ENCODE measurements at regions not wholly inside any gene's neighbourhood (a gene's known extent, or its start where the extent isn't known, plus 50 kb on each side); places are given as distances from the start of the nearest gene placed in this dataset.

DNA sequence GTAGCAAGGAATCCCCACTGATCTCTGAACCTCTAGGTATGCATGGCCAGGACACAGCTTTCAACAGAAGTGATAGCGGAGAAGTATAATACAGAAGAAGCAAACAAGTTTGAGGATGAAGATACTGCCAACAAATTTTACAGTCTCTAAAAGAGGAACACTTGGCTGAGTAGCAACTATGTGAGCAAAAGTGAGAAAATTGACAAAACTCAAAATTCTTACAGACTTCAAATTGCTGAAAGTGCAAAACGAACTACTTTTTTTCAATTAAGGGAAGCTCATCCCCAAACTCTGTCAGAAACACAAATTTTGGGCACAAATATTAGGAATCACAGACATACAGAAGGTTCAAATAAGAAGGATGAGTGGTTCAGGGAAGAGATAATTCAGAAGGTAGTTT is 1324.6 kb downstream of the LRFN5 start:
- H3K36me3 ChIP-seq (ENCODE audit: insufficient read depth, low read length) = no peaks in the 10 kb centered on the region
- no peaks in the 10 kb centered on the region for H3K4me1 ChIP-seq (ENCODE audit: control insufficient read depth, insufficient read depth, low read length, unreplicated experiment)
- no peak overlapping the region for H2AFZ ChIP-seq (ENCODE audit: low read length, unreplicated experiment)

DNA sequence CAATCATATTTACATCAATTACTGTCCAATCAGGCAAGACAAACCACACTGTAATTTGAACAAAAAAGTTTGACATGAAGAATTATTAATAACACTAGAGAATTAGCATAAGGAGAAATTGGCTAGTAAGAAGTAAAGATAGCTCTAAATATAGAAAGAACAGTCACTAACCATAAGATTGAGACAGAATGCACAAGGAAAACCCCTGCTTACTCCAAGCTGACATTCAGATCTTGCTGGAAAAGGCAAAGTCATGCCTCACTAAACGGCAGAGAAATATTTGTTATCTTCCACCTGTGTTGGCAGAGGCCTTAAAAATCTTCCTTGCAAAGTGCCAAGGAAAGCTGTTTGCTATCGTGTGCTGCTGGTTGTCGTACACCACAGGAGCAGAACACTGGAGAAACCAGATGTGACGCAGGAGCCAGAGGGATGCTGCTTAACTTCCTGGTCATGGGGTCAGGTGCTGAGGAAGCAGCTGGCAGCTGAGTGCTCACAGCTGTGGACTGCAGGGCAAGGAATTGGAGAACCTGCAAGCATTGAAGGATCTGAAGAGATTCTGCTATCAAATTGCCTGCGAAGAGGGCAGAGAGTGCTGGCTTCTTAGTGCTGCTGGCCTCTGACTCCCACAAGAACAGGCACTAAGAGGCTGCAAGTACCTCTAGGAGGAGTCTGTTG is 1323.3 kb downstream of the LRFN5 start:
- Histone ChIP-seq H3K27ac (ENCODE audit: low read depth, low read length) (no peak overlapping the region), H3K27me3 (ENCODE audit: insufficient read depth, low read length) (no peaks in the 10 kb centered on the region), H3K79me2 (ENCODE audit: control insufficient read depth, insufficient read depth, low read length, unreplicated experiment) (no peaks in the 10 kb centered on the region), H3K4me1 (ENCODE audit: control insufficient read depth, insufficient read depth, low read length, unreplicated experiment) (no peaks in the 10 kb centered on the region), H3K4me3 (ENCODE audit: low read depth, low read length) (no peak overlapping the region), H2AFZ (ENCODE audit: low read length, unreplicated experiment) (no peak overlapping the region), H3K36me3 (ENCODE audit: insufficient read depth, low read length) (no peaks in the 10 kb centered on the region)

More for the DNA sequence above, 1324.6 kb downstream of the LRFN5 start:
- H3K4me3 ChIP-seq (ENCODE audit: low read depth, low read length) = no peak overlapping the region
- no peaks in the 10 kb centered on the region for H3K79me2 ChIP-seq (ENCODE audit: control insufficient read depth, insufficient read depth, low read length, unreplicated experiment)
- no peak overlapping the region for H3K27ac ChIP-seq (ENCODE audit: low read depth, low read length)
- H3K27me3 ChIP-seq (ENCODE audit: insufficient read depth, low read length) = no peaks in the 10 kb centered on the region

DNA sequence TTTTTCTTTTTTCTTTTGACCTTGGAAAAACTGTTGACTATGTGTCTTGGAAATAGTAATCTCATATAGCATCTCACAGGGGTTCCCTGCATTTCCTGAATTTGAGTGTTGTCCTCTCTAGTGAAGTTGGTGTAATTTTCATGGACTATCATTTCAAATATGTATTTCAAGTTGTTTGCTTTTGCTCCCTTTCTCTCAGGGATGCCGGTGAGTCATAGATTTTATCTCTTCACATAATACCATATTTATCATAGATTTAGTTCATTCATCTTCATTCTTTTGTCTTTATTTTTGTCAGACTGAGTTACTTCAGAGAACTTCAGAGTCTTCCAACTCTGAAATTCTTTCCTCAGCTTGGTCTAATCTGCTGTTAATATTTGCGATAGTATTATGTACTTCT is 1320.6 kb downstream of the LRFN5 start:
- no peaks in the 10 kb centered on the region for H3K27me3 ChIP-seq (ENCODE audit: insufficient read depth, low read length)
- H3K36me3 ChIP-seq (ENCODE audit: insufficient read depth, low read length) = no peaks in the 10 kb centered on the region
- H3K4me1 ChIP-seq (ENCODE audit: control insufficient read depth, insufficient read depth, low read length, unreplicated experiment) = no peaks in the 10 kb centered on the region
- no peak overlapping the region for H3K27ac ChIP-seq (ENCODE audit: low read depth, low read length)
- H2AFZ ChIP-seq (ENCODE audit: low read length, unreplicated experiment) = no peak overlapping the region
- H3K79me2 ChIP-seq (ENCODE audit: control insufficient read depth, insufficient read depth, low read length, unreplicated experiment) = no peaks in the 10 kb centered on the region
- no peak overlapping the region for H3K4me3 ChIP-seq (ENCODE audit: low read depth, low read length)

DNA sequence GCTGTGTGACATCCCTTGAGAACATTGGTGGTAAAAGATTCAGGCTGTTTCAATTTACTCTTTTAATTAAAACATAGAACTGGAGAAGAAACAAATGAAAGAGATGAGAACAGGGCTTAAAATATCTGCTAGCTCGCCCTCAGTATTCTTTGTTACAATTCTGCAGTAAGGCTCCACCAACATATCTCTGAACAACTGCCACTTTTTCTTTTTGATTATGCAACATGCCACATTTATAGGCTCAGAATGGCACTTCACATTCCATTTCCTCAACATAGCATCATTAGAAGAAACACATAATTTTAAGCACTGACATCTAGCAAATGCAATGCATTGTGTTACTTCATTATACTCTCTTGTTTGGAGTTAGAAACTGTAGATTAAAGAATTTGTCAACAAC is 1315.2 kb downstream of the LRFN5 start:
- H3K4me1 ChIP-seq (ENCODE audit: control insufficient read depth, insufficient read depth, low read length, unreplicated experiment) = no peaks in the 10 kb centered on the region
- H3K27me3 ChIP-seq (ENCODE audit: insufficient read depth, low read length) = no peaks in the 10 kb centered on the region
- H3K79me2 ChIP-seq (ENCODE audit: control insufficient read depth, insufficient read depth, low read length, unreplicated experiment) = no peaks in the 10 kb centered on the region
- no peaks in the 10 kb centered on the region for H3K36me3 ChIP-seq (ENCODE audit: insufficient read depth, low read length)
- H3K4me3 ChIP-seq (ENCODE audit: low read depth, low read length) = no peak overlapping the region
- no peak overlapping the region for H3K27ac ChIP-seq (ENCODE audit: low read depth, low read length)
- no peak overlapping the region for H2AFZ ChIP-seq (ENCODE audit: low read length, unreplicated experiment)

DNA sequence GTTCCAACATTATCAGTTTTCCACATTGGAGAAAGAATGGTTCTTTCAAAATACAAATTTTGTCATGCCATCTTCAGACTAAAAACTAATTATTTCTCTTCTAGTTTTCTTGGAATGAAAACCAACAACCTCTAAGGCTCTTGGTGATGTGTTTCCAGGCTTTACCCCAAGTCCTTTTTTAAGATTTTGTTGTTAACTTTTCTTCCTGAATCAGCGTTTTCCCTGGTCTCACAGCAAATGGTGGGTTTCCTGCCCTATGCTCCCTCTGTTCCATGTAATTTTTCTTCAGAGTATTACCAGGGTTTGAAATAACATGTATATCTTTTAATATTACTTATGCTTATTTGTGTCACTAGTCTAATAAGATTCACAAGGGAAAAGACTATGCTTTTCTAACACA is 1311.9 kb downstream of the LRFN5 start:
- H2AFZ ChIP-seq (ENCODE audit: low read length, unreplicated experiment) = no peak overlapping the region
- H3K79me2 ChIP-seq (ENCODE audit: control insufficient read depth, insufficient read depth, low read length, unreplicated experiment) = no peaks in the 10 kb centered on the region

DNA sequence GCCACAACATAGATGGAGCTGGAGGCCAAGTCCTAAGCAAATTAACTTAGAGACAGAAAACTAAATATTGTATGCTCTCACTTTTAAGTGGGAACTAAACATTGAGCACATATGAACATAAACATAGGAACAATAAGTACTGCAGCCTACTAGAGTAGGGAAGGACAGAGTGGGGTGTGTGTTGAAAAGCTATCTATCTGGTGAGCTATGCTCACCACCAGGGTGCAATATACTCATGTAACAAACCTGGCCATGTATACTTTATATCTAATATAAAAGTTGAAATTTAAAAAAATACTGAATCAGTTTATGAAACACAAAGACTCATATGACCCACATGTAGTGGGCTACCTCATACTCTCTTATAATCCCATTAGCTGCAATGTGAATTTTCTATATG is 1305.0 kb downstream of the LRFN5 start:
- Histone ChIP-seq H2AFZ (ENCODE audit: low read length, unreplicated experiment) (no peak overlapping the region), H3K4me1 (ENCODE audit: control insufficient read depth, insufficient read depth, low read length, unreplicated experiment) (no peaks in the 10 kb centered on the region), H3K79me2 (ENCODE audit: control insufficient read depth, insufficient read depth, low read length, unreplicated experiment) (no peaks in the 10 kb centered on the region), H3K27ac (ENCODE audit: low read depth, low read length) (no peak overlapping the region), H3K36me3 (ENCODE audit: insufficient read depth, low read length) (no peaks in the 10 kb centered on the region), H3K4me3 (ENCODE audit: low read depth, low read length) (no peak overlapping the region), H3K27me3 (ENCODE audit: insufficient read depth, low read length) (no peaks in the 10 kb centered on the region)

More for the DNA sequence above, 1311.9 kb downstream of the LRFN5 start:
- Histone ChIP-seq H3K4me1 (ENCODE audit: control insufficient read depth, insufficient read depth, low read length, unreplicated experiment) (no peaks in the 10 kb centered on the region), H3K4me3 (ENCODE audit: low read depth, low read length) (no peak overlapping the region), H3K27ac (ENCODE audit: low read depth, low read length) (no peak overlapping the region), H3K27me3 (ENCODE audit: insufficient read depth, low read length) (no peaks in the 10 kb centered on the region), H3K36me3 (ENCODE audit: insufficient read depth, low read length) (no peaks in the 10 kb centered on the region)

DNA sequence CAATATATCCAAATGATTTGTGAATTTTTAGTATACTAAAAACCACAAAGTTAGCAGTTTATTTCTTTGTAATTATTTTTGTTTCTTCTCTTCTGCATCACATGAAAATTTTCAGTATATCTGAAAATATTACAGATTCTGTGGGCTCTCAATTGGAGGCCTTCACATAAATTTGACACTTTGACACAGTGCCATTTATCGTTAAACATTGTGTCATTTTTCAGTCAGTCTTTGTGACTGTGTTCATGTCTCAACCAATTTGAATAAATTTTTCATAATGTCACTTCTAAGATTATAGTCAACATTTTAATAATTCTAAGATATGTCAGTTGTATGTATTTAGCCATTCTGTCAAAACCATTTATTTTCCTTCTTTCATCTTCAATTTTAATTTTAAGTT is 1303.0 kb downstream of the LRFN5 start:
- no peak overlapping the region for H2AFZ ChIP-seq (ENCODE audit: low read length, unreplicated experiment)
- no peaks in the 10 kb centered on the region for H3K27me3 ChIP-seq (ENCODE audit: insufficient read depth, low read length)
- H3K79me2 ChIP-seq (ENCODE audit: control insufficient read depth, insufficient read depth, low read length, unreplicated experiment) = no peaks in the 10 kb centered on the region
- no peaks in the 10 kb centered on the region for H3K4me1 ChIP-seq (ENCODE audit: control insufficient read depth, insufficient read depth, low read length, unreplicated experiment)
- no peaks in the 10 kb centered on the region for H3K36me3 ChIP-seq (ENCODE audit: insufficient read depth, low read length)
- no peak overlapping the region for H3K27ac ChIP-seq (ENCODE audit: low read depth, low read length)
- no peak overlapping the region for H3K4me3 ChIP-seq (ENCODE audit: low read depth, low read length)

DNA sequence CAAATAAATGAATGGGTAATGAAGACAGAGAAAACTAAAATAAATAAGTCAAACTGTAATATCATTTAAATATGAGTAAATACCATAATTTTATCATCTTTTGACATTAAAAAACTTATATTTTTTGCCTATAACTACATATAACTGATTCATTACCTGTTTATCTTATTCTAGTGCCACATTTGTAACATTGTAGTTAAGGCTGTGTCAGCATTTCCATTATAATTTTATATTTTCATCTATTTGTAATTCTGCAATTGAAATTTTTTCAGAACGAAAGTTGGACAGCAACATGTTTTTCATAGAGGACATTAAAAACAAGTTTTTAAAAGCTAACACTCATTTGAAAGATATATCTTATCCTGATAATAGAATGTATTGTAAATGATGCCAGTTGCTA is 1286.5 kb downstream of the LRFN5 start:
- Histone ChIP-seq H3K4me3 (ENCODE audit: low read depth, low read length) (no peak overlapping the region), H3K79me2 (ENCODE audit: control insufficient read depth, insufficient read depth, low read length, unreplicated experiment) (no peaks in the 10 kb centered on the region), H3K27ac (ENCODE audit: low read depth, low read length) (no peak overlapping the region), H3K27me3 (ENCODE audit: insufficient read depth, low read length) (no peaks in the 10 kb centered on the region), H2AFZ (ENCODE audit: low read length, unreplicated experiment) (no peak overlapping the region), H3K4me1 (ENCODE audit: control insufficient read depth, insufficient read depth, low read length, unreplicated experiment) (no peaks in the 10 kb centered on the region), H3K36me3 (ENCODE audit: insufficient read depth, low read length) (no peaks in the 10 kb centered on the region)

DNA sequence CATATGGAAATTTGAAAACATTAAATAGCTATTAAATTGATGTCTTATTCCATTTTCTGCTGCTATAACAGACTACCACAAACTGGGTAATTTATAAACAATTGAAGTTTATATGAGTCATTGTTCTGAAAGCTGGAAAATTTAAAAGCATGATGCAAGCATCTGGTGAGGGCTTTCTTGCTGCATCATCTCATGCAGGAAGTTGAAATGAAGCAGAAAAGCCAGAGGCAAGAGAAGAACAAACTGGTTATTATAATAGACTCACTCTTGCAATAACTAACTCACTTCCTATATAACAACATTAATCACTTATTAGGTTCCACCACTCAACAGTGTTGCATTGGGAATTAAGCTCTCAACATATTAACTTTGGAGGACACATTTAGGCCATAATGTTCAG is 1277.4 kb downstream of the LRFN5 start:
- H3K79me2 ChIP-seq (ENCODE audit: control insufficient read depth, insufficient read depth, low read length, unreplicated experiment) = no peaks in the 10 kb centered on the region
- H3K4me1 ChIP-seq (ENCODE audit: control insufficient read depth, insufficient read depth, low read length, unreplicated experiment) = no peaks in the 10 kb centered on the region
- no peak overlapping the region for H3K4me3 ChIP-seq (ENCODE audit: low read depth, low read length)
- no peak overlapping the region for H2AFZ ChIP-seq (ENCODE audit: low read length, unreplicated experiment)
- H3K36me3 ChIP-seq (ENCODE audit: insufficient read depth, low read length) = no peaks in the 10 kb centered on the region
- no peaks in the 10 kb centered on the region for H3K27me3 ChIP-seq (ENCODE audit: insufficient read depth, low read length)
- no peak overlapping the region for H3K27ac ChIP-seq (ENCODE audit: low read depth, low read length)

DNA sequence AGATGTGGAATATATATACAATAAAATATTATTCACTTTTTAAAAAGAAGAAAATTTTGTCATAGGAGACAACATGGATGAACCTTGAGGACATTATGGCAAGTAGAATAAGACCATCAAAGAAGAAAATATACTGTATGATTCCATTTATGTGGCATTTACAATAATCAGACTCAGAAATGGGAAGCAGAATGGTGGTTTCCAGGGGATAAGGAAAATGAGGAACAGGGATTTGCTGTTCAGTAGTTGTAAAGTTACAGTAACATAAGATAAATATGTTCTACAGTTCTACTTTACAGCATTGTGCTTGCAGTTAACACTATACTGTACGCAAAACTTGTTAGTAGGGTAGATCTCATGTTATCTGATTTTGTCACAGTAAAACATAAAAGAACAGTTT is 1271.0 kb downstream of the LRFN5 start:
- H3K27me3 ChIP-seq (ENCODE audit: insufficient read depth, low read length) = no peaks in the 10 kb centered on the region
- no peaks in the 10 kb centered on the region for H3K4me1 ChIP-seq (ENCODE audit: control insufficient read depth, insufficient read depth, low read length, unreplicated experiment)
- H3K36me3 ChIP-seq (ENCODE audit: insufficient read depth, low read length) = no peaks in the 10 kb centered on the region
- H3K79me2 ChIP-seq (ENCODE audit: control insufficient read depth, insufficient read depth, low read length, unreplicated experiment) = no peaks in the 10 kb centered on the region
- H3K4me3 ChIP-seq (ENCODE audit: low read depth, low read length) = no peak overlapping the region
- no peak overlapping the region for H2AFZ ChIP-seq (ENCODE audit: low read length, unreplicated experiment)
- H3K27ac ChIP-seq (ENCODE audit: low read depth, low read length) = no peak overlapping the region

DNA sequence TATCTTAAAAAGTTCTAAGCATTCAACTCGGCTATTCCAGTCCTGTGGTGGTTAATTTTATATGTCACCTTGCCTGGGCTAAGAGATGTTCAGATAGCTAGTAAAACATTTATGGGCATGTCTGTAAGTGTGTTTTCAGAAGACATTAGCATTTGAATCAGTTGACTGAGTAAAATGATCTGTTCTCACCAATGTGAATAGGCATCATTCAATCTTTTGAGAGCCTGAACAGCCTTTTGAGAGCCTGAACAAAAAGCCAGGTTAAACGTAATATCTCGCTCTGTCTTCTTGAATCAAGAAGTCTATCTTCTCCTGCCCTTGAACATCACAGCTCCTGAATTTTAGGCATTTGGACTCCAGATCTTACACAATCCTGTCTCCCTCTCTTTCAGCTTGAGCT is 1266.1 kb downstream of the LRFN5 start:
- no peaks in the 10 kb centered on the region for H3K36me3 ChIP-seq (ENCODE audit: insufficient read depth, low read length)
- H3K27ac ChIP-seq (ENCODE audit: low read depth, low read length) = no peak overlapping the region
- H3K27me3 ChIP-seq (ENCODE audit: insufficient read depth, low read length) = no peaks in the 10 kb centered on the region
- H3K79me2 ChIP-seq (ENCODE audit: control insufficient read depth, insufficient read depth, low read length, unreplicated experiment) = no peaks in the 10 kb centered on the region
- no peak overlapping the region for H2AFZ ChIP-seq (ENCODE audit: low read length, unreplicated experiment)
- no peaks in the 10 kb centered on the region for H3K4me1 ChIP-seq (ENCODE audit: control insufficient read depth, insufficient read depth, low read length, unreplicated experiment)
- H3K4me3 ChIP-seq (ENCODE audit: low read depth, low read length) = no peak overlapping the region

All from ACC112 (cell line).